ENCODE measurements at regions not wholly inside any gene's neighbourhood (a gene's known extent, or its start where the extent isn't known, plus 50 kb on each side); places are given as distances from the start of the nearest gene placed in this dataset.

DNA sequence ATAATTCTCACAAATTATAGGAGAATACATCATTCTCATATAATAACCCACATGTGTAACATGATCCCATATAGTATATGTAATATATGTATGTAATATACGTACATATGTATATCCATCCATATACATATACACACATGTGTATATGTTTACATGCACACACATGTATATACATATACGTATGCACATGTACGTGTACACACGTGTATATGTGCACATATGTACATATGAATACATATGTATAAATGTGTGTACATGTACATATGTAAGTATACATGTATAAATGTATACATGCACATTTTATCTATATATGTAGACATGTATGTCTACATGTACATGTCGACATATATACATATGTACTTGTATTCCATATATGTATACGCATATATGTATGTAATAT is 288.8 kb downstream of the NPIPA8 start:
- TF ChIP-seq, protein P1, sequence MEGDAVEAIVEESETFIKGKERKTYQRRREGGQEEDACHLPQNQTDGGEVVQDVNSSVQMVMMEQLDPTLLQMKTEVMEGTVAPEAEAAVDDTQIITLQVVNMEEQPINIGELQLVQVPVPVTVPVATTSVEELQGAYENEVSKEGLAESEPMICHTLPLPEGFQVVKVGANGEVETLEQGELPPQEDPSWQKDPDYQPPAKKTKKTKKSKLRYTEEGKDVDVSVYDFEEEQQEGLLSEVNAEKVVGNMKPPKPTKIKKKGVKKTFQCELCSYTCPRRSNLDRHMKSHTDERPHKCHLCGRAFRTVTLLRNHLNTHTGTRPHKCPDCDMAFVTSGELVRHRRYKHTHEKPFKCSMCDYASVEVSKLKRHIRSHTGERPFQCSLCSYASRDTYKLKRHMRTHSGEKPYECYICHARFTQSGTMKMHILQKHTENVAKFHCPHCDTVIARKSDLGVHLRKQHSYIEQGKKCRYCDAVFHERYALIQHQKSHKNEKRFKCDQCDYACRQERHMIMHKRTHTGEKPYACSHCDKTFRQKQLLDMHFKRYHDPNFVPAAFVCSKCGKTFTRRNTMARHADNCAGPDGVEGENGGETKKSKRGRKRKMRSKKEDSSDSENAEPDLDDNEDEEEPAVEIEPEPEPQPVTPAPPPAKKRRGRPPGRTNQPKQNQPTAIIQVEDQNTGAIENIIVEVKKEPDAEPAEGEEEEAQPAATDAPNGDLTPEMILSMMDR (IDR thresholded peaks at IDR 0.05): no peak
- TF ChIP-seq EZH2 (IDR thresholded peaks at IDR 0.05; ENCODE audit: borderline replicate concordance, insufficient read depth, low read depth, low read length, poor library complexity, severe bottlenecking): no peak

Measured in B cell (primary cell).